Ovary (tissue), 3 donors: ENCODE measurements at regions not wholly inside any gene's neighbourhood (a gene's known extent, or its start where the extent isn't known, plus 50 kb on each side); places are given as distances from the start of the nearest gene placed in this dataset.

Experiments
- EP300 ChIP-seq: sonication (generic); formaldehyde crosslinking; IDR thresholded peaks from one replicate; pipeline ENCODE4 v1.6.1; 2017; ENCODE audit warnings: antibody characterized with exemption
- POLR2A ChIP-seq: fragments of 450-650 bp; IDR thresholded peaks from one replicate; pipeline ENCODE4 v1.6.1; 2017; ENCODE audit warnings: antibody characterized with exemption, mild to moderate bottlenecking, moderate library complexity
- TF ChIP-seq, protein P1 (sequence below), 3 donors: fragments of 450-650 bp in 2 of 3; fragments of 200-600 bp in 1 of 3; IDR thresholded peaks; one replicate each; pipeline versions ENCODE4 v1.5.1 to v1.8.0; 2016 to 2022; ENCODE audit warnings: antibody characterized with exemption in 3 of 3, mild to moderate bottlenecking in 1 of 3
- donor health status: DM: no; HTN: no; CAD: no.

DNA sequence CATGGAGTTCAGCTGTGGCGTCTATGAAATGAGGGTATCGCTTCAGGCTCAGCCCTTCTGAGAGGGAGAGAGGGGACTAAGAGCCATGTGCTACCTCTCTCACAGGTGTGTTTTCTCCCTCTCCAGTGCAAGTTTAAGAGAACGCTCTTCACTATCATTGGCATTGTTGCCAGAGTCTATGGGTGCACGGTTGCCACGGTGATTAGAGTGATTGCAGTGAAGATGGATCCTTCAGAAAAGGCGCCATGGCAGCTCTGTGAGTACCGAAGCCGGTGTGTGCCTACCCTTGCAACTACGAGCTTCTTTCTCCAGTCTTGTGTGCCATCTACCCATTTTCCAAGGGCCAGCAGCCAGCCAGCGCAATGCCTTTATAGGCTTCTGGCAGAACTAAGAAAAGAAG lies 290.5 kb downstream of the OMA1 start:
- TF ChIP-seq, protein P1, sequence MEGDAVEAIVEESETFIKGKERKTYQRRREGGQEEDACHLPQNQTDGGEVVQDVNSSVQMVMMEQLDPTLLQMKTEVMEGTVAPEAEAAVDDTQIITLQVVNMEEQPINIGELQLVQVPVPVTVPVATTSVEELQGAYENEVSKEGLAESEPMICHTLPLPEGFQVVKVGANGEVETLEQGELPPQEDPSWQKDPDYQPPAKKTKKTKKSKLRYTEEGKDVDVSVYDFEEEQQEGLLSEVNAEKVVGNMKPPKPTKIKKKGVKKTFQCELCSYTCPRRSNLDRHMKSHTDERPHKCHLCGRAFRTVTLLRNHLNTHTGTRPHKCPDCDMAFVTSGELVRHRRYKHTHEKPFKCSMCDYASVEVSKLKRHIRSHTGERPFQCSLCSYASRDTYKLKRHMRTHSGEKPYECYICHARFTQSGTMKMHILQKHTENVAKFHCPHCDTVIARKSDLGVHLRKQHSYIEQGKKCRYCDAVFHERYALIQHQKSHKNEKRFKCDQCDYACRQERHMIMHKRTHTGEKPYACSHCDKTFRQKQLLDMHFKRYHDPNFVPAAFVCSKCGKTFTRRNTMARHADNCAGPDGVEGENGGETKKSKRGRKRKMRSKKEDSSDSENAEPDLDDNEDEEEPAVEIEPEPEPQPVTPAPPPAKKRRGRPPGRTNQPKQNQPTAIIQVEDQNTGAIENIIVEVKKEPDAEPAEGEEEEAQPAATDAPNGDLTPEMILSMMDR (IDR thresholded peaks at IDR 0.05), result no peak
- no peak for TF ChIP-seq POLR2A
- no peak for TF ChIP-seq EP300
